GM12875 (cell line): ENCODE measurements at regions not wholly inside any gene's neighbourhood (a gene's known extent, or its start where the extent isn't known, plus 50 kb on each side); places are given as distances from the start of the nearest gene placed in this dataset.

ENCODE experiments used
- H3K4me3 ChIP-seq: one replicate; pipeline ENCODE4 v1.5.1; 2011; ENCODE audit warnings: low read depth, low read length, control low read depth
- CTCF ChIP-seq: IDR thresholded peaks from 2 replicates; pipeline ENCODE4 v1.5.1; 2011; ENCODE audit warnings: low read depth, mild to moderate bottlenecking, control low read depth, inconsistent platforms, low read length, moderate library complexity, borderline replicate concordance; ENCODE audit not compliant: insufficient read depth

GRCh38 chr11:15557457-15558230, 442.9 kb downstream of the INSC start:
- TF ChIP-seq CTCF, result no peak
- H3K4me3 ChIP-seq, result no peak overlapping the region

DNA sequence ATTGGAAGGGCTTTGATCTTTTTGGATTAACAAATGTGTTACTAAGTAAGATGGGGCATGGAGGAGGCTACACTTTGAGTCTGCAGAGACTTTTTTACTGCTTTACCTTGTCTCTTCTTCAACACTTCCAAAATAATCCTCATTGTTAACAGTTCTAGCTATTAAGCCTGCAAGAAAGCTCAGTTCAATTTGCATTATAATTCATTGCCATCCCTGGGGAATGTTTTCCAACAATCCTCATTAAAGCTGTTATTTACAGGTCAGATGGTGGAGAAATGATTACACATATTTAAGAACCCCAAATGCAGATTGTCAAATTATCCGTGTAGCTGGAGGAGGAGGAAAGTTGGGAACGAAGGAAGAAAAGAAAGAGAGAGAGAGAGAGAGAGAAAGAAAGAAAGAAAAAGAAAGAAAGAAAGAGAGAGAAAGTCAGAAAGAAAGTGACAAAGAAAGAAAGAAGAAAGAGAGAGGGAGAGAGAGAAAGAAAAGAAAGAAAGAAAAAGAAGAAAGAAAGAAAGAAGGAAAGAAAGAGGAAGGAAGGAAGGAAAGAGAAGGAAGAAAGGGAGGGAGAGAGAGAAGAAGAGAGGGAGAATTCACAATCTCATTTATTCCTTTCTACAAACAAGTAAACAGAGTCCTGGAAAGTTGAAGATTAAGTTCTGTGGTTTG, 443.9 kb downstream of the INSC start:
- no peak for TF ChIP-seq CTCF
- H3K4me3 ChIP-seq, result no peak overlapping the region

GRCh38 chr11:15560689-15561467, 446.2 kb downstream of the INSC start:
- no peak overlapping the region for H3K4me3 ChIP-seq
- TF ChIP-seq CTCF, result no peak

DNA sequence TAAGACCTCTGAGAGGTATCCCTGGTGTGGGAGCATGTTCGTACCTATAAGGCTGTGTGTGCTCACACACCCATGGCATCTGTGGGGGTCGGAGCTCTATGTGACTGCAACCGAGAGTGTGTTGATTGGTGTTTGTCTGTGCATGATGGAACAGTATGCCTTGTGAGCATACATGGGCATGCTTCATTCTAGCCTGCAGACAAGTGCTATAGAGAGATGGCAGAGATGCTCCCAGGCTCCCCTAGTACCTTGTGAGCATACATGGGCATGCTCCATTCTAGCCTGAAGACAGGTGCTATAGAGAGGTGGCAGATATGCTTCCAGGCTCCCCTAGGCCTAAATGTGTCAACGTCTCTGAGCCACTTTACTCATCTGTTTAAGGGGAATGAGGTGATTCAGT, 447.5 kb downstream of the INSC start:
- no peak for TF ChIP-seq CTCF
- no peak overlapping the region for H3K4me3 ChIP-seq

- TF ChIP-seq CTCF, result no peak
- no peak overlapping the region for H3K4me3 ChIP-seq
Observed at GRCh38 chr11:15563054-15563453, 448.3 kb downstream of the INSC start.

DNA sequence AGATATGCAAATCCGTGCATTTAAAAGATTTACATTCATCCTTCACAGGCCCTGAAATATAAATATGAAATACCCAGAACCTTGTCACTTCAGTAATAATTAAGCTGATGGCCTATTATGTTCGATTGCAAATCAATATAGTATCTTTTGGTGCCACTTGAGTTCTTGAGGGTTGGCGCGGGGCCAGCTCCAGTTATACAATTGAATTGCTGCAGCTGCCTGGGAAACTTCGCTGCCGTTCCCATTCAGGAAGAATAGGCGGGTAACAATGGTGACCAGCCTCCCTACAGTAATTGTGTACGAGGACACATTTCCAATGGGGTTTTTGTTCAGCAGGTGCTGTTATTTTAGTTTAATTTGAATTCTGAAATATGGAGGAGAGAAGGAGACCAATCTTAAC, 451.2 kb downstream of the INSC start:
- H3K4me3 ChIP-seq, result no peak overlapping the region
- TF ChIP-seq CTCF, result no peak
